SJSA1 (cell line): ENCODE measurements at regions not wholly inside any gene's neighbourhood (a gene's known extent, or its start where the extent isn't known, plus 50 kb on each side); places are given as distances from the start of the nearest gene placed in this dataset.
"Not testable (repeated sequence)": the region's sequence is repeated elsewhere in the genome, so short reads cannot be mapped to it uniquely, and the experiment has no call there.

ENCODE experiments used
- DNase-seq, 2 experiments: peaks; one replicate each; pipeline ENCODE4 v3.0.0-alpha.2; 2015 to 2020; ENCODE audit warnings: low spot score in 2 of 2, low read depth in 1 of 2
- H3K27ac ChIP-seq: fragments of 250-450 bp; sonication (Bioruptor Pico); 2 replicates; pipeline ENCODE4 v1.5.1; 2020; ENCODE audit warnings: mild to moderate bottlenecking, moderate library complexity
- H3K27me3 ChIP-seq: fragments of 250-450 bp; sonication (Bioruptor Pico); replicated peaks from 2 replicates; pipeline ENCODE4 v1.5.1; 2020; ENCODE audit warnings: mild to moderate bottlenecking, moderate library complexity
- H3K36me3 ChIP-seq: fragments of 250-450 bp; sonication (Bioruptor Pico); 2 replicates; pipeline ENCODE4 v1.5.1; 2020; ENCODE audit warnings: mild to moderate bottlenecking
- H3K4me1 ChIP-seq: fragments of 250-450 bp; sonication (Bioruptor Pico); replicated peaks from 2 replicates; pipeline ENCODE4 v1.6.1; 2021; ENCODE audit warnings: mild to moderate bottlenecking
- H3K4me3 ChIP-seq: fragments of 250-450 bp; sonication (Bioruptor Pico); 2 replicates; pipeline ENCODE4 v1.5.1; 2020; ENCODE audit warnings: mild to moderate bottlenecking
- H3K9me3 ChIP-seq: fragments of 250-450 bp; sonication (Bioruptor Pico); replicated peaks from 2 replicates; pipeline ENCODE4 v1.5.1; 2020; ENCODE audit warnings: mild to moderate bottlenecking

DNA sequence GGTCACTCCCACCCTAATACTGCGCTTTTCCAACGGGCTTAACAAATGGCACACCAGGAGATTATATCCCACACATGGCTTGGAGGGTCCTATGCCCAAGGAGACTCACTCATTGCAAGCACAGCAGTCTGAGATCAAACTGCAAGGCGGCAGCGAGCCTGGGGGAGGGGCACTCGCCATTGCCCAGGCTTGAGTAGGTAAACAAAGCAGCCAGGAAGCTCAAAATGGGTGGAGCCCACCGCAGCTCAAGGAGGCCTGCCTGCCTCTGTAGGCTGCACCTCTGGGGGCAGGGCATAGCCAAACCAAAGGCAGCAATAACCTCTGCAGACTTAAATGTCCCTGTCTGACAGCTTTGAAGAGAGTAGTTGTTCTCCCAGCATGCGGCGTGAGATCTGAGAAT, 210.8 kb upstream of the MGAT5 start:
- not testable (repeated sequence) for H3K27ac ChIP-seq, H3K27me3 ChIP-seq, H3K36me3 ChIP-seq, DNase-seq, H3K4me1 ChIP-seq, H3K4me3 ChIP-seq, H3K9me3 ChIP-seq

DNA sequence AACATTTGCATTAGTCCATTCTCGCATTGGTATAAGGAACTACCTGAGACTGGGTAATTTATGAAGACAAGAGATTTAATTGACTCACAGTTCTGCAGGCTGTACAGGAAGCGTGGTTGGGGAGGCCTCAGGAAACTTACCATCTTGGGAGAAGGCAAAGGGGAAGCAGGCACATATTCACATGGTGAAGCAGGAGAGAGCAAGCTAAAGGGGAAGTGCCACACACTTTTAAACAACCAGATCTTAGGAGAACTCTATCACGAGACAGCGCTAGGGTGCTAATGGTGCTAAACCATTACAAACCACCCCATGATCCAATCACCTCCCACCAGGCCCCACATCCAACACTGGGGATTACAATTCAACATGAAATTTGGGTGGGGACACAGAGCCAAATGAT, 201.7 kb upstream of the MGAT5 start:
- H3K9me3 ChIP-seq, result no peaks in the 10 kb centered on the region; the same call in 1 of the 2 replicates
- no peaks in the 10 kb centered on the region for H3K4me1 ChIP-seq

DNA sequence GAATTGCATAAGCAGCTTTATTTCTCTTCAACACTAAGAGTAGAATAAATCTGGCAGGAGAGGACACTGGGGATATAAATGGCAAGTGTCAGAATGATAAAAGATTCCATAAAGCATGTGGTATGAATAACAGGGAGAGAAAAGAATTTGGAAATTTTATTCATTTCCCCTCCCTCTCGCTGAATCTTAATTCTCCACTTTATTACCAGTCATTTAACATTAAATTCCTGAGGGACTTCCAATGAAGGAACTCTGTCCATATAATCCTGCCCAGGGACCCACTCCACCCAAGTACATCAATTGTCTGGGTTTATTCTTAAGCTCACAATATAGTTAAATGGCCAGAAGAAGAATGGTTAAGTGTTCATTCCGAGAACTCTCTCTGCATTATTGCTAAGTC, 197.7 kb upstream of the MGAT5 start:
- H3K27me3 ChIP-seq, result no peaks in the 10 kb centered on the region
- H3K9me3 ChIP-seq, result no peaks in the 10 kb centered on the region
- H3K4me3 ChIP-seq, result no peak overlapping the region
- no peak overlapping the region for H3K27ac ChIP-seq
- H3K36me3 ChIP-seq, result no peaks in the 10 kb centered on the region
- no peaks in the 10 kb centered on the region for H3K4me1 ChIP-seq
- no peak for DNase-seq

More for the DNA sequence above, 201.7 kb upstream of the MGAT5 start:
- Histone ChIP-seq H3K27me3 (no peaks in the 10 kb centered on the region), H3K36me3 (no peaks in the 10 kb centered on the region), H3K27ac (no peak overlapping the region), H3K4me3 (no peak overlapping the region)
- no peak for DNase-seq

DNA sequence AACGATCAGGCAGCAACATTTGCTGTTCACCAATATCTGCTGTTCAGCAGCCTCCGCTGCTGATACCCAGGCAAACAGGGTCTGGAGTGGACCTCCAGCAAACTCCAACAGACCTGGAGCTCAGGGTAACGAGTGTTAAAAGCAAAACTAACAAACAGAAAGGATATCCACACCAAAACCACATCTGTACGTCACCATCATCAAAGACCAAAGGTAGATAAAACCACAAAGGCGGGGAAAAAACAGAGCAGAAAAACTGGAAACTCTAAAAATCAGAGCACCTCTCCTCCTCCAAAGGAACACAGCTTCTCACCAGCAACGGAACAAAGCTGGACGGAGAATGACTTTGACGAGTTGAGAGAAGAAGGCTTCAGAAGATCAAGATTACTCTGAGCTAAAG, 192.8 kb upstream of the MGAT5 start:
- not testable (repeated sequence) for H3K36me3 ChIP-seq, H3K27me3 ChIP-seq, H3K4me1 ChIP-seq, DNase-seq, H3K27ac ChIP-seq, H3K4me3 ChIP-seq, H3K9me3 ChIP-seq

DNA sequence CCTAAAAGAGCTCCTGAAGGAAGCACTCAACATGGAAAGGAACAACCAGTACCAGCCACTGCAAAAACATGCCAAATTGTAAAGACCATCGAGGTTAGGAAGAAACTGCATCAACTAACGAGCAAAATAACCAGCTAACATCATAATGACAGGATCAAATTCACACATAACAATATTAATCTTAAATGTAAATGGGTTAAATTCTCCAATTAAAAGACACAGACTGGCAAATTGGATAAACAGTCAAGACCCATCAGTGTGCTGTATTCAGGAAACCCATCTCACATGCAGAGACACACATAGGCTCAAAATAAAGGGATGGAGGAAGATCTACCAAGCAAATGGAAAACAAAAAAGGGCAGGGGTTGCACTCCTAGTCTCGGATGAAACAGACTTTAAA, 191.6 kb upstream of the MGAT5 start:
- H3K36me3 ChIP-seq, H3K27me3 ChIP-seq, DNase-seq, H3K27ac ChIP-seq, H3K4me3 ChIP-seq, H3K9me3 ChIP-seq, H3K4me1 ChIP-seq: not testable (repeated sequence)

DNA sequence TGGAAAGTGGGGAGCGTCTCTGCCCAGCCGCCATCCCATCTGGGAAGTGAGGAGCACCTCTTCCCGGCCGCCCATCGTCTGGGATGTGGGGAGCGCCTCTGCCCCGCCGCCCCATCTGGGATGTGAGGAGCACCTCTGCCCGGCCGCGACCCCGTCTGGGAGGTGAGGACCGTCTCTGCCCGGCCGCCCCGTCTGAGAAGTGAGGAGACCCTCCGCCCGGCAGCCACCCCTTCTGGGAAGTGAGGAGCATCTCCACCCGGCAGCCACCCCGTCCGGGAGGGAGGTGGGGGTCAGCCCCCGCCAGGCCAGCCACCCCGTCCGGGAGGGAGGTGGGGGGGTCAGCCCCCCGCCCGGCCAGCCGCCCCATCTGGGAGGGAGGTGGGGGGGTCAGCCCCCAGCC, 190.0 kb upstream of the MGAT5 start:
- H3K27me3 ChIP-seq, H3K36me3 ChIP-seq, H3K4me3 ChIP-seq, H3K9me3 ChIP-seq, H3K27ac ChIP-seq, H3K4me1 ChIP-seq, DNase-seq: not testable (repeated sequence)

DNA sequence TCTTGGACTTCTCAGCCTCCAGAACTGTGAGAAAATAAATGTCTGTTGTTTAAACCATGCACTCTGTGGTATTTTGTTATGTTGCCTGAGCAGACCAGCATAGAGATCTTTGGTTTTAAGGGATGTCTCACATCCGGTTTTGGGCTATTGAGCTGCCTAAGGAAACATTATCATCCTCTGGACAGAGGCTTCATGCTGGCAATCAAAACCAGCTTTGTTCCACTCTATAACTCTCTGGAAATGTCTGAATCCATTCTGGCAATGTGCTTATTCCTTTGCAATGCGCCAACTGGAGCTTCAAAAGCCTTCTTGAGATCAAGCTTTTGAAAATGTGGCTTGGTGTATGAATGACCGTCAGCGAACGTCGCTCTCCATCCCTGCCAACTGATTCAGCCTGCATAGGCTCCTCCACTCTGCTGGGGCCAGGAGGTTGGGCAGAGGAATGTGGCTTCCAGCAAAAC, 183.6 kb upstream of the MGAT5 start:
- Histone ChIP-seq H3K27ac (no peak overlapping the region), H3K9me3 (no peaks in the 10 kb centered on the region; the same call in 1 of the 2 replicates)
- DNase-seq, result no peak

DNA sequence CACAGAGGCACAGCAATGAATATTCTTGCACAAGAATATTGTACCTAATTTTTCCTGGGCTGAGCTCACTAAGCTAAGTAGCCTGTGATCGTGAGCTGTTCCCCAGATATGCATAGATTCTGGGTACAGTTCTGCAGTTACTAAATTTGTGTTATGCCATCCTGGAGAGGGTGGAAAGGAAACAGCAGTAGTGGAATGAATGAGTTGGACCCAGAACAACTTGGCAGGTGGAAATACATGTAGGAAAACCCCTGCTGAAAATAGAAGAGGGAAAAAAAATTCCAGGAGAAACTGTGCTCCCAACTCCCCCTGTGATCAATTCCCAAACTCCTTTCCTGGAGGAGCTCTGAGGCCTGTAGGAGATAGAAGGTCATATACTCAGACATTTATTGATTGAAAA, 181.5 kb upstream of the MGAT5 start:
- DNase-seq, result no peak
- Histone ChIP-seq H3K4me1 (no peaks in the 10 kb centered on the region), H3K4me3 (no peak overlapping the region), H3K9me3 (no peaks in the 10 kb centered on the region; the same call in 1 of the 2 replicates), H3K27me3 (no peaks in the 10 kb centered on the region), H3K27ac (no peak overlapping the region), H3K36me3 (no peaks in the 10 kb centered on the region)

More for the DNA sequence above, 183.6 kb upstream of the MGAT5 start:
- H3K4me3 ChIP-seq, result no peak overlapping the region
- no peaks in the 10 kb centered on the region for H3K36me3 ChIP-seq
- H3K27me3 ChIP-seq, result no peaks in the 10 kb centered on the region
- H3K4me1 ChIP-seq, result no peaks in the 10 kb centered on the region

DNA sequence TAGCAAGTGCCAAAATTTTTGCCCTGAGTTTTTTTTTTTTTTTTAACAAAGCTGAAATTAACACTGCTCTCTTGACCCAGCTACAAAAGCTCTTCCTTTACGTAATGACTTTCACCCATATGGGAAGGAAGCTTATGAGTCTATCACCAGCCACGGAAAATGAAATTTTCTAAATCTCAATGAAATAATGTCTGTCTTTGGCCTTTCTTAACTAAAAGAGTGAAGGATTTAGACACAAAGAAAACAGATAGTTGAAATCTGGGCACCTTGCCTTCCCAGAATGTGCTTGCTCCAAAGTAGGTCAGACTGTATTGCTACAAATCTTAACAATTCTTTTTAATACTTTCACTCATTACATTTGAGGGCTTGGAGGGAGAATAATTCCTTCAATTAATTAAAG, 180.8 kb upstream of the MGAT5 start:
- H3K27ac ChIP-seq, result no peak overlapping the region
- no peak for DNase-seq
- no peaks in the 10 kb centered on the region for H3K36me3 ChIP-seq
- no peaks in the 10 kb centered on the region for H3K4me1 ChIP-seq
- H3K4me3 ChIP-seq, result no peak overlapping the region
- H3K9me3 ChIP-seq, result no peaks in the 10 kb centered on the region; the same call in 1 of the 2 replicates
- H3K27me3 ChIP-seq, result no peaks in the 10 kb centered on the region

DNA sequence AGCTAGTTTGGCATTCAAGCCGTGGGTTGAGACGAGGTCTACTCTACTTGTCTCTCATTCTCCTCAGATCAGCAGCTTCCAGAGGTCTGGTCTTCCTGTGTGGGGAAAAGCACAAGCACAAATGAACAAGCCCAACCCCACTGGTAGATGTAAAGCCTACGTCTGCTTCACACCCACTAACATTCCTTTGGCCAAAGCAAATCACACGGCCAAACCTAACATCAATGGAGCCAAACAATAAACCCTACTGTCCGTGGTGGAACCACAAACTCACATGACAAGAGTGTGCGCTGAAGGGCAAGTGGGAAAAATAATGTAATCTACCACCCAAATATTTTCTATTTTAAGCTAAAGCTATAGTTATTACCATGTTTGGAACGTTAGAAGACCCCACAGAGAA, 179.3 kb upstream of the MGAT5 start:
- DNase-seq, result no peak
- Histone ChIP-seq H3K27ac (no peak overlapping the region), H3K9me3 (no peaks in the 10 kb centered on the region; the same call in 1 of the 2 replicates), H3K27me3 (no peaks in the 10 kb centered on the region), H3K4me1 (no peaks in the 10 kb centered on the region), H3K36me3 (no peaks in the 10 kb centered on the region), H3K4me3 (no peak overlapping the region)

DNA sequence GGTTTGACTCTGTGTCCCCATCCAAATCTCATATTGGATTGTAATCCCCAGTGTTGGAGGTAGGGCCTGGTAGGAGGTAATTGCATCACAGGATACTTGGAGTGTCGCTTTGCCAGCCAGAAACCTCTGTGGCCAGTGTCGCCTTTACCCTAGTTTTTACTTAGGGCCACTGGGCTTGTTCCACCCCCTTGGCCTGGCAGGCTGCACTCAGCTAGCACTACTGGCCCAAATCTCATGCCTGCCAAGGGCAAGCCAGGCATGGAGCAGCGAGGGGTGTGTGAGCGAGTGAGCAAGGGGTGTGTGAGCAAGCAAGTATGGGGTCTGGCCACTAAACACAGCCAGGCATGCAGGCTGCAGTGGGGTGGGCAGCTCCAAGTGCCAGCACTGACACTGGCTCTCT, 178.7 kb upstream of the MGAT5 start:
- no peaks in the 10 kb centered on the region for H3K36me3 ChIP-seq
- H3K27me3 ChIP-seq, result no peaks in the 10 kb centered on the region
- H3K27ac ChIP-seq, result no peak overlapping the region

DNA sequence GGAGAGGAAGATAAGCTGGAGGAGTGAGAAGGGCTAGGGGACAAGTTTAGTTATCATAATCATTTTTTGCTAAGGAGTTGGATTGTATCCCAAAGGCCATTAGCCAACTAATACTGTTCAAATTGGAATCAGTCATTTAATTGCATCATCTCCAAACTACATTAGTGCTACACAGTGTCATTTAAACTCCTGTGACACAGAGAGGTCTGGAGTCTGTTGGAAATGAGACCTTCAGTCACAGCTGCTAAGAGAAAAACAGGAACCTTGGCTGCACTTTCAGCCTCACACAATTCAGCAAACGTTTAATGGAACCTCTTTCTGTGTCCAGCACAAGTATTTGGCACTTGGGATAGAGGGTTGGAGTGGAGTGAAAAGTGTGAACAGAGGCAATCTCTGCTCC, 175.5 kb upstream of the MGAT5 start:
- H3K27ac ChIP-seq, result no peak overlapping the region
- no peaks in the 10 kb centered on the region for H3K36me3 ChIP-seq
- no peaks in the 10 kb centered on the region for H3K27me3 ChIP-seq
- H3K9me3 ChIP-seq, result no peaks in the 10 kb centered on the region; the same call in 1 of the 2 replicates
- no peak for DNase-seq
- H3K4me1 ChIP-seq, result no peaks in the 10 kb centered on the region
- H3K4me3 ChIP-seq, result no peak overlapping the region

More for the DNA sequence above, 178.7 kb upstream of the MGAT5 start:
- no peak overlapping the region for H3K4me3 ChIP-seq
- no peaks in the 10 kb centered on the region for H3K4me1 ChIP-seq
- H3K9me3 ChIP-seq, result no peaks in the 10 kb centered on the region; the same call in 1 of the 2 replicates
- DNase-seq, result no peak

DNA sequence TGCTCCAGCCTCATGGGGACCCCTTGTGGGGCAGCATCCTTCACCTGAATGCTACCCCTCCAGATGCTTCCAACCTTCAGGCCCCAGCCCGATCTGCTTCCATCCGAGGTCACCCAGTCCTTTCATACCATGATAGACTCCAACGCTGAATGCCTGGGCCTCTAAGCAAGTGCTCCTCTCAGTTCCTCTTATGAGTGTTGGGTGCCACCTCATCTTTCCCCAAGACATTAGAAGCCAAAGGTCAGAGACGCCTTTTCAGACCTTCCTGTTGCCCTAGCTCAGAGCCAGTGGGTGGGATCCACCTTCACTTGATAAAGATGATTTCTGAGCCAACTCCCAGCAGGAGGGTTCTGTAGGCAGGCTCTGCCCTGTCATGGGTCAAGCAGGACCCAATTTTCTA, 174.5 kb upstream of the MGAT5 start:
- H3K27me3 ChIP-seq, result no peaks in the 10 kb centered on the region
- no peak overlapping the region for H3K27ac ChIP-seq
- no peak for DNase-seq
- H3K36me3 ChIP-seq, result no peaks in the 10 kb centered on the region
- H3K9me3 ChIP-seq, result no peaks in the 10 kb centered on the region; the same call in 1 of the 2 replicates
- H3K4me3 ChIP-seq, result no peak overlapping the region
- no peaks in the 10 kb centered on the region for H3K4me1 ChIP-seq

DNA sequence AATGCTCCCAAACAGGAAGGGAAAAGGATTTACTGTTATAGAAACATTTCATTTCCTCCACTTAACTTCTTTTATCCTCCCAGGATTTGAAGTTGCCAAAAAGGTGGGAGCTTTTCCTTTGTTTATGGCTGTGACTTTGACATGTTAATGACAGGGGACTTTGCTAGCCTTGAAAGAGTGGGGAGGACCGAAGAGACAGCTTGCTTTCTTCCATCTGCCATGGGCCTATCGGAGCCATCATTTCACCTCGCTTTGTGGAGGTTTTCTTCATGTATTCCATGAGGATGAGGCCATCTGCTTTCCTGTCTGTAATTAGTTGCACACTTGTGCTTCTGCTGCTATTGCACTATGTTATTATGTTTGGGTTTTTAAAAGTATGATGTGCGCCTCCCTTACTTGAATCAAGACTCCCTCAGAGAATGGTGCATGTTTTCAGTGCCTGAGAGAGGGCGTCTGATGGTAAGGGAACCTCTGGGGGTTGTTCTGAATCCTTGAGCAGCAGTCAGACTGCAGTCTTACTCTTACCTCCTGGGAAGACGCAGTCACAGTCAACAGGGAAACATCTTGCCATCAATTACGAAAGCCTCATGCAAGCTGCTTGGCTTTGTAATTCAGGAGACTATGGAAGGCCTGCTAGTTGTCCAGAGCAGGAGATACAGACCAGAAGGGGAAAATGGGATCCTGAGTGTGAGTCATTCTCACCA, 173.3 kb upstream of the MGAT5 start:
- no peaks in the 10 kb centered on the region for H3K4me1 ChIP-seq
- no peak overlapping the region for H3K4me3 ChIP-seq
- H3K27me3 ChIP-seq, result no peaks in the 10 kb centered on the region
- H3K36me3 ChIP-seq, result no peaks in the 10 kb centered on the region
- H3K9me3 ChIP-seq, result no peaks in the 10 kb centered on the region
- no peak overlapping the region for H3K27ac ChIP-seq
- DNase-seq, result no peak
